Hypothalamus (tissue), 51 donors: ENCODE measurements at regions not wholly inside any gene's neighbourhood (a gene's known extent, or its start where the extent isn't known, plus 50 kb on each side); places are given as distances from the start of the nearest gene placed in this dataset.

ENCODE experiments used
- DNase-seq, 51 donors: peaks; one replicate each; lab custom pipeline; 2025; lab: John Stamatoyannopoulos, UW

DNA sequence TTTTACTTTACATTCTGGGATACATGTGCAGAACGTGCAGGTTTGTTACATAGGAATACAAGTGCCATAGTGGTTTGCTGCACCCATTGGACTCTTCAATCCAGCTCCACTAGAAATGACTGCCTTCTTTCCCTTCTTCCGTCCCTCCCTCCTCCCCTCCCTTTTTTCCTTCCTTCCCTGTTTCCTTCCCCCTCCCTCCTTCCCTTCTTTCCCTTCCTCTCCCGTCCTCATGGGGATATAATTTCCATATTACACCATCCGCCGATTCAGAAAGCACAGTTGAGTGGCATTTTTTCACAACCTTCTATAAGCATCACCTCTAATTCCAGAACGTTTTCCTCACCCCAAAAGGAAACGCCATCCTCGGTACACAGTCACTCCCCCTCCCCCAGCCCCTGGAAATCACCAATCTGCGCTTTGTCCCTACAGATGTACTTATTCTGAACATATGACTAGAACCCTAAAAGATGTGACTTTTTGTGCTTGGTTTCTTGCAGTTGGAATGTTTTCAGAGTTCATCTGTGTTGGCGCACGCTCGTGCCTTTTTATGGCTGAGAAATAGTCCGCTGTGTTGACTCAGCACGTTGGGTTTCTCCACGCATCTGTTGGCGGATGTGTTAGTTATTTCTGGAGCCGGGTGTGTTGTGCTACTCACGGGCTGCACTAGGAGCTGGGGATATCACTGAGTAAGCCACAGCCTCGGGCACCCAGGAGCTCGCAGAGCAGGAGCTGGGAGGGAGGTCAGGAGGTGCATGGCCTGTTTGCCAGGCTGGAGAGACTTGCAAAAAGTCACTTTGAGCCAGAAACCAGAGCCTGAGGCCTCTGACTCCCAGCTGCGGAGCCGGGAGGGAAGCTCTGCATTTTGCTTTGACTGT lies 336.4 kb downstream of the SEC14L1 start:
- DNase-seq: peak in 1 of 51 donors; percentile 72

DNA sequence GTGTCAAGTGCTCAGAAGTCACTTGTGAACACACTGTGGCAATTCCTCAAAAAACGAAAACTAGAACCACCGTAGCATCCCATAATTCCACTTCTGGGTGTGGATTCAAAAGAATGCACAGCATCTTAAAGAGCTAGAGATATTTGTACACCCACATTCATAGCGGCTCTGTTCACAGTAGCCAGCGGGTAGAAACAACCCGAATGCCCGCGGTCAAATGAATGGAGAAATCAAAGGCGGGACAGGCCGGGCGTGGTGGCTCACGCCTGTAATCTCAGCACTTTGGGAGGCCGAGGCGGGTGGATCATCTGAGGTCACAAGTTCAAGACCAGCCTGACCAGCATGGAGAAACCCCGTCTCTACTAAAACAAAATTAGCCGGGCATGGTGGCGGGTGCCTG lies 337.5 kb downstream of the SEC14L1 start:
- DNase-seq: no peak

GRCh38 chr17:77478899-77479298 lies 338.1 kb downstream of the SEC14L1 start:
- no peak for DNase-seq

- no peak for DNase-seq
Observed at GRCh38 chr17:77479372-77480198, 338.8 kb downstream of the SEC14L1 start.

DNA sequence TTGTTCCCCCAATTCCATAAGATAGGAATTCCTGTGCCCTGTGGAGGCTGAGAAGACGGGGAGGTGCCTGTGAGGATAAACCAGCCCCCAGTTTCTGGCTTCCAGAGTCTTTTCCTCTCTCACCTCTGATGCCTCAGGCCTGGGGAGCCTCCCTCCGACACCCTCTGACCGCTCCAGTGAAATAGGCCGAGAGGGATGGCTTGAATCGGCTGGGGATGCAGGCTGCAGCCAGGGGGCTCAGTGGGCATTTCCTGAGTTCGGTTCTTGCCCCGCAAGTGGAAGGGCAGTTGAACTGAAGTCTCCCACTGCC lies 339.4 kb downstream of the SEC14L1 start:
- DNase-seq: no peak

GRCh38 chr17:77480509-77481215 lies 339.9 kb downstream of the SEC14L1 start:
- no peak for DNase-seq

DNA sequence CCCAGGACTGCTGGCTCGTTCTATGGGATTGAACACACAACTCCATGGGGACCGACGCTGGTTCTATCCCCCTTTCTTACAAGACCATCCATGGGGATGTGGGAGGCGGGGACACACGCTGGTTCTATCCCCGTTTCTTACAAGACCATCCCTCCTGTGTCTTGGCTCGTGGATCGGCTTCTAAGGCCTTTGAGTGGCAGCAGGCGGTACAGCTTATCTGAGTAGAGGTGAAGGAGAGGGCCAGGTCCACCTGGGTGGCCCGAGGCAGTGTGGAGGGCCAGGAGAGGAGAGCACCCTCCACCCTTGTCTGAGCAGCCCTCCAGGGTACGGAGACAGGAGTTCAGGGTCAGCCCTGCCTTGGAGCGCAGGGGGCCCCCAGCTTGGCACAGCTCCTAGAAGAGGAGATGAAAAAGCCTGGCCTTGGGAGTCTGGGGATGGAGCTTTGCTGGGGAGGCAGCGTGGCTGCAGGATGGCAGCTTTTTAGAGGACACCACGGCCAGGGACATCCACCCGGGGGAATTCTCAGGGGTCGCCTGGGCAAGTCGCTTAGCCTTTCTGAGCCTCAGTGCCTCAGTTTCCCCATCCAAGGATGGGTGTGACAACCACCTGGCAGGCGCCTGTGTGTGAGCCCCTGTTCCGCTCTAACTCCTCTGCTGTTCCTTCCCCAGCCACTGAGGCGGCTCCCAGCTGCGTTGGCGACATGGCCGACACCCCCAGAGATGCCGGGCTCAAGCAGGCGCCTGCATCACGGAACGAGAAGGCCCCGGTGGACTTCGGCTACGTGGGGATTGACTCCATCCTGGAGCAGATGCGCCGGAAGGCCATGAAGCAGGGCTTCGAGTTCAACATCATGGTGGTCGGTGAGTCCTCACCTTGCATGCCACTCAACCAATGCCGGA lies 341.0 kb downstream of the SEC14L1 start:
- DNase-seq: no peak

GRCh38 chr17:77482375-77483127 lies 341.8 kb downstream of the SEC14L1 start:
- no peak for DNase-seq

- DNase-seq: no peak
Observed at GRCh38 chr17:77483128-77483598, 342.4 kb downstream of the SEC14L1 start.

DNA sequence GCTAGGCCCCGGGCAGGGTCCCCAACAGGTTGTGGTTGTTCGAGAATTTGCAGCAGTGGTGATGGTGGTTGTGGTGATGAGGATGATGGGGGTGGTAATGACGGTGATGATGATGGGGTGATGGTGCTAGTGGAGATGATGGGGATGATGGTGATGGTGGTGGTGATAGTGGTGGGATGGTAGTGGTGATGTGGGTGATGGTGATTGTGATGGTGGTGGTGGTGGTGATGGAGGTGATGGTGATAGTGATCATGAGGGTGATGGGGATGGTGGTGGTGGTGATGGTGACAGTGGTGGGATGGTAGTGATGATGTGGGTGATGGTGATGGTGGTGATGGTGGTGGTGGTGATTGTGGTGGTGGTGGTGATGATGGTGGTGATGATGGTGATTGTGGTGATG lies 343.3 kb downstream of the SEC14L1 start:
- no peak for DNase-seq

- no peak for DNase-seq
Observed at GRCh38 chr17:77485089-77485833, 344.5 kb downstream of the SEC14L1 start.

GRCh38 chr17:77487211-77487629 lies 346.5 kb downstream of the SEC14L1 start:
- no peak for DNase-seq

- no peak for DNase-seq
Observed at GRCh38 chr17:77487677-77488530, 347.1 kb downstream of the SEC14L1 start.

- no peak for DNase-seq
Observed at GRCh38 chr17:77488531-77489238, 347.9 kb downstream of the SEC14L1 start.

GRCh38 chr17:77489239-77489892 lies 348.6 kb downstream of the SEC14L1 start:
- no peak for DNase-seq

- peak in 40 of 51 donors; percentile 11 to 92 (median 70) for DNase-seq
Observed at GRCh38 chr17:77489893-77490255, 349.1 kb downstream of the SEC14L1 start.
